B cell (primary cell): ENCODE measurements at regions not wholly inside any gene's neighbourhood (a gene's known extent, or its start where the extent isn't known, plus 50 kb on each side); places are given as distances from the start of the nearest gene placed in this dataset.

Experiments
- ATAC-seq: fragments of 200-7000 bp; cut with Tn5 transposase; one replicate; pipeline ENCODE4 v1.10.0; 2021; ENCODE audit warnings: low read depth, mild to moderate bottlenecking, moderate number of reproducible peaks, moderate library complexity
- CTCF ChIA-PET: fragments of 350-600 bp; sonication (Branson Sonifier 250); formaldehyde crosslinking; loops from one replicate; lab custom pipeline; 2021; ENCODE audit warnings: antibody characterized with exemption, inconsistent platforms; lab: Charles Lee
- POLR2A ChIA-PET: fragments of 350-600 bp; sonication (Branson Sonifier 250); formaldehyde crosslinking; loops from one replicate; lab custom pipeline; 2021; ENCODE audit warnings: antibody characterized with exemption; lab: Charles Lee
- DNase-seq: peaks from one replicate; pipeline ENCODE4 v3.0.0; 2013
- H2AFZ ChIP-seq: 2 replicates; pipeline ENCODE4 v1.6.1; 2012; ENCODE audit warnings: mild to moderate bottlenecking, low read depth, low read length; ENCODE audit not compliant: insufficient read depth, poor library complexity, severe bottlenecking
- H3K27ac ChIP-seq, 2 donors: 1 replicate in 1 of 2; 2 replicates in 1 of 2; pipeline ENCODE4 v1.5.1; 2012 to 2013; ENCODE audit warnings: low read length in 2 of 2, mild to moderate bottlenecking in 2 of 2, moderate library complexity in 1 of 2
- H3K27me3 ChIP-seq, 4 experiments: fragments of 200-600 bp in 1 of 4; sonication (generic) in 1 of 4; replicated peaks in 1 of 4; 1 replicate in 2 of 4; 2 replicates in 2 of 4; pipeline versions ENCODE4 v1.6.1 to v1.7.0; 2013 to 2016; ENCODE audit warnings: low read length in 3 of 4, mild to moderate bottlenecking in 2 of 4, mixed read lengths in 1 of 4, moderate library complexity in 1 of 4; ENCODE audit not compliant: insufficient read depth in 4 of 4, control insufficient read depth in 3 of 4; ENCODE audit errors: control extremely low read depth in 1 of 4
- H3K36me3 ChIP-seq, 2 experiments: replicated peaks in 1 of 2; 1 replicate in 1 of 2; 2 replicates in 1 of 2; pipeline versions ENCODE4 v1.6.1 to v1.7.1; 2013; ENCODE audit warnings: low read length in 1 of 2; ENCODE audit not compliant: insufficient read depth in 2 of 2, control insufficient read depth in 1 of 2; ENCODE audit errors: control extremely low read depth in 1 of 2, extremely low read depth in 1 of 2
- H3K4me1 ChIP-seq, 2 donors: fragments of 200-600 bp in 1 of 2; sonication (generic) in 1 of 2; 1 replicate in 1 of 2; 2 replicates in 1 of 2; pipeline versions ENCODE4 v1.5.1 to v1.6.1; 2013 to 2017; ENCODE audit warnings: low read length in 2 of 2; ENCODE audit not compliant: control insufficient read depth in 2 of 2, insufficient read depth in 2 of 2
- H3K4me2 ChIP-seq: replicated peaks from 2 replicates; pipeline ENCODE3; 2012; ENCODE audit warnings: mild to moderate bottlenecking, low read depth, low read length; ENCODE audit not compliant: poor library complexity, severe bottlenecking
- H3K4me3 ChIP-seq, 5 experiments: fragments of 200-600 bp in 1 of 5; sonication (generic) in 1 of 5; 1 replicate in 3 of 5; 2 replicates in 2 of 5; pipeline versions ENCODE4 v1.5.1 to v1.7.0; 2011 to 2016; ENCODE audit warnings: low read length in 4 of 5, mild to moderate bottlenecking in 4 of 5, low read depth in 2 of 5, control low read depth in 1 of 5, moderate library complexity in 1 of 5; ENCODE audit not compliant: insufficient read depth in 1 of 5; ENCODE audit errors: control extremely low read depth in 1 of 5, extremely low read depth in 1 of 5
- H3K79me2 ChIP-seq: fragments of 200-600 bp; sonication (generic); one replicate; pipeline ENCODE4 v1.6.0; 2016; ENCODE audit warnings: low read length; ENCODE audit not compliant: control insufficient read depth, insufficient read depth
- H3K9ac ChIP-seq: fragments of 200-600 bp; sonication (generic); 2 replicates; pipeline ENCODE4 v1.6.1; 2017; ENCODE audit warnings: mild to moderate bottlenecking, low read length, moderate library complexity
- H3K9me3 ChIP-seq, 3 donors: one replicate each; pipeline versions ENCODE4 v1.6.1 to v1.7.1; 2013; ENCODE audit warnings: low read length in 2 of 3; ENCODE audit not compliant: control insufficient read depth in 2 of 3, insufficient read depth in 1 of 3; ENCODE audit errors: control extremely low read depth in 1 of 3
- H4K20me1 ChIP-seq: 2 replicates; pipeline ENCODE4 v1.6.0; 2012; ENCODE audit warnings: mild to moderate bottlenecking, low read length; ENCODE audit not compliant: insufficient read depth, control insufficient read depth, poor library complexity, severe bottlenecking
- H3K27ac Mint-ChIP-seq: one replicate; pipeline ENCODE4 v1.8.0; 2021; ENCODE audit warnings: mixed read lengths
- H3K27me3 Mint-ChIP-seq: one replicate; pipeline ENCODE4 v1.8.0; 2021; ENCODE audit warnings: mixed read lengths
- H3K4me1 Mint-ChIP-seq: one replicate; pipeline ENCODE4 v1.8.0; 2021; ENCODE audit warnings: mixed read lengths
- H3K4me3 Mint-ChIP-seq: one replicate; pipeline ENCODE4 v1.8.0; 2021; ENCODE audit warnings: mixed read lengths
- H3K9me3 Mint-ChIP-seq: one replicate; pipeline ENCODE4 v1.8.0; 2022; ENCODE audit warnings: mixed read lengths; ENCODE audit not compliant: insufficient read depth
- CTCF ChIP-seq: fragments of 200-600 bp; IDR thresholded peaks from one replicate; pipeline ENCODE4 v1.8.0; 2022; ENCODE audit warnings: antibody characterized with exemption, mild to moderate bottlenecking
- EZH2 ChIP-seq: IDR thresholded peaks from 2 replicates; pipeline ENCODE4 v1.6.1; 2012; ENCODE audit warnings: borderline replicate concordance, low read depth, mild to moderate bottlenecking, moderate library complexity, low read length; ENCODE audit not compliant: insufficient read depth, poor library complexity, severe bottlenecking
- WGBS: methylation state at CpG from one replicate; pipeline ENCODE4 v1.1.5; 2013; ENCODE audit warnings: missing lambda C conversion rate; ENCODE audit not compliant: insufficient coverage; 5-methylcytosine and 5-hydroxymethylcytosine counted together
- intact Hi-C: fragments of 100-400 bp; cut with micrococcal nuclease; formaldehyde crosslinking; loops from one replicate; pipeline ENCODE4 v1.10.0; 2022

DNA sequence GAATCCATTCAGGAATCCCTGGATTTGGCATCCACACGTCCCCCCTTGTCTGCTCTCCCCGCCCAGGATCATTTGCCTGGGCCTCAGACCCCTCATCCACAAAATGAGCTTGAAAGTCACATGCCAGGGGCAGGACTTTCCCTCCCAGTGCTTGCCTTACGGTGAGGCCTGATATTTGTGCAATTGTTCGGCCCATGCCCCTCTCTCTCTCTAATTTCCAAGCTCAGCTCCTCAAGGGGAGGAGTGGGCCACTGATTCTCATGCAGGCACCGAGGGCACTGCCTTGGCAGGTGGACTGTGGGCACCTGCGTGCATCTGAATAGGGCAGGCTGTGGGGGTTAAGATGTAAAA is 267.2 kb upstream of the FOXF1 start:
- WGBS, result 60% methylated on average over 2 of the region's 6 CpGs

GRCh38 chr16:86243571-86244154 is 266.7 kb upstream of the FOXF1 start:
- Histone ChIP-seq H3K9me3 (peaks cover 0 to 22% (median 0%) of the 10 kb centered on the region in 3 donors), H3K79me2 (no peaks in the 10 kb centered on the region), H3K27ac (no peak overlapping the region), H3K36me3 (no peaks in the 10 kb centered on the region), H3K4me2 (no peak overlapping the region), H2AFZ (no peak overlapping the region), H4K20me1 (no peaks in the 10 kb centered on the region), H3K4me3 (no peak overlapping the region), H3K27me3 (peaks cover 0 to 20% (median 4%) of the 10 kb centered on the region in 4 experiments), H3K4me1 (no peaks in the 10 kb centered on the region), H3K9ac (no peak overlapping the region)
- no peak for ATAC-seq
- POLR2A ChIA-PET, result no interaction called here
- DNase-seq, result no peak
- no peaks in the 10 kb centered on the region for H3K4me1 Mint-ChIP-seq
- WGBS, result 72% methylated on average over 15 of the region's 15 CpGs
- no peaks in the 10 kb centered on the region for H3K9me3 Mint-ChIP-seq
- TF ChIP-seq EZH2 (no peak), CTCF (no peak)
- intact Hi-C loops, result no loop called here
- CTCF ChIA-PET, result no interaction called here
- H3K27me3 Mint-ChIP-seq, result peaks cover 34% of the 10 kb centered on the region
- H3K27ac Mint-ChIP-seq, result no peak overlapping the region
- no peak overlapping the region for H3K4me3 Mint-ChIP-seq

More for the DNA sequence above, 267.2 kb upstream of the FOXF1 start:
- Histone ChIP-seq H2AFZ (no peak overlapping the region), H3K36me3 (no peaks in the 10 kb centered on the region), H3K9ac (no peak overlapping the region), H3K27me3 (peaks cover 0 to 20% (median 4%) of the 10 kb centered on the region in 4 experiments), H3K4me1 (no peaks in the 10 kb centered on the region), H3K9me3 (peaks cover 0 to 16% (median 0%) of the 10 kb centered on the region in 3 donors), H3K4me3 (no peak overlapping the region), H3K4me2 (no peak overlapping the region), H3K27ac (no peak overlapping the region), H4K20me1 (no peaks in the 10 kb centered on the region), H3K79me2 (no peaks in the 10 kb centered on the region)
- CTCF ChIA-PET, result no interaction called here
- Mint-ChIP-seq H3K27ac (no peak overlapping the region), H3K4me3 (no peak overlapping the region), H3K9me3 (no peaks in the 10 kb centered on the region), H3K4me1 (no peaks in the 10 kb centered on the region), H3K27me3 (peaks cover 34% of the 10 kb centered on the region)
- no peak for DNase-seq
- TF ChIP-seq CTCF, result no peak
- TF ChIP-seq EZH2, result no peak
- intact Hi-C loops, result no loop called here
- ATAC-seq, result no peak
- POLR2A ChIA-PET, result no interaction called here
